Stomach (tissue), 4 donors: ENCODE measurements at regions not wholly inside any gene's neighbourhood (a gene's known extent, or its start where the extent isn't known, plus 50 kb on each side); places are given as distances from the start of the nearest gene placed in this dataset.

ENCODE experiments used
- CTCF ChIP-seq, 7 experiments: fragments of 450-650 bp in 4 of 7; fragments of 200-600 bp in 3 of 7; sonication (generic) in 3 of 7; IDR thresholded peaks; one replicate each; pipeline ENCODE4 v1.5.1; 2016 to 2019; ENCODE audit warnings: antibody characterized with exemption in 7 of 7, control low read depth in 2 of 7, mild to moderate bottlenecking in 1 of 7
- POLR2A ChIP-seq, 4 donors: fragments of 450-650 bp; IDR thresholded peaks; one replicate each; pipeline ENCODE4 v1.6.1; 2016; ENCODE audit warnings: antibody characterized with exemption in 4 of 4, control low read depth in 2 of 4, mild to moderate bottlenecking in 1 of 4, moderate library complexity in 1 of 4
- POLR2AphosphoS5 ChIP-seq, 3 donors: sonication (generic); formaldehyde crosslinking; IDR thresholded peaks; one replicate each; pipeline ENCODE4 v1.6.1; 2016; ENCODE audit warnings: antibody characterized with exemption in 3 of 3

- TF ChIP-seq CTCF (IDR thresholded peaks at IDR 0.05) (no peak), POLR2A (IDR thresholded peaks at IDR 0.05) (no peak), POLR2AphosphoS5 (IDR thresholded peaks at IDR 0.05) (no peak)
These were observed 61.3 kb upstream of the FHL2 start for GRCh38 chr2:105460048-105460732.
